Fibroblast of lung (primary cell): ENCODE measurements at regions not wholly inside any gene's neighbourhood (a gene's known extent, or its start where the extent isn't known, plus 50 kb on each side); places are given as distances from the start of the nearest gene placed in this dataset.

ENCODE experiments used
- DNase-seq, 2 donors: peaks; one replicate each; pipeline versions ENCODE4 v3.0.0 to v3.0.0-alpha.2; 2010; ENCODE audit warnings: low read depth in 2 of 2
- H2AFZ ChIP-seq: 2 replicates; pipeline ENCODE4 v1.5.1; 2012; ENCODE audit warnings: low read length, control low read depth, inconsistent platforms
- H3K27ac ChIP-seq: 2 replicates; pipeline ENCODE4 v1.5.1; 2011; ENCODE audit warnings: low read length, control low read depth; ENCODE audit not compliant: insufficient read depth
- H3K27me3 ChIP-seq: 2 replicates; pipeline ENCODE4 v1.5.1; 2011; ENCODE audit warnings: mild to moderate bottlenecking, low read length; ENCODE audit not compliant: control insufficient read depth, insufficient read depth
- H3K36me3 ChIP-seq: 2 replicates; pipeline ENCODE4 v1.5.1; 2011; ENCODE audit warnings: low read length; ENCODE audit not compliant: control insufficient read depth, insufficient read depth
- H3K4me1 ChIP-seq: 2 replicates; pipeline ENCODE4 v1.5.1; 2011; ENCODE audit warnings: low read length; ENCODE audit not compliant: control insufficient read depth, insufficient read depth; ENCODE audit errors: extremely low read depth
- H3K4me2 ChIP-seq: 2 replicates; pipeline ENCODE4 v1.5.1; 2011; ENCODE audit warnings: low read length, control low read depth; ENCODE audit not compliant: insufficient read depth; ENCODE audit errors: extremely low read depth
- H3K4me3 ChIP-seq, 4 experiments: fragments of 200-600 bp in 1 of 4; sonication (generic) in 1 of 4; replicated peaks in 1 of 4; 2 replicates each; pipeline ENCODE4 v1.5.1; 2011 to 2016; ENCODE audit warnings: low read length in 4 of 4, low read depth in 3 of 4, mild to moderate bottlenecking in 3 of 4, control low read depth in 2 of 4, inconsistent platforms in 1 of 4, mixed read lengths in 1 of 4; ENCODE audit not compliant: insufficient read depth in 1 of 4; ENCODE audit errors: control extremely low read depth in 1 of 4
- H3K79me2 ChIP-seq: 2 replicates; pipeline ENCODE4 v1.5.1; 2012; ENCODE audit warnings: mild to moderate bottlenecking, low read length, inconsistent platforms; ENCODE audit not compliant: control insufficient read depth, insufficient read depth
- H3K9ac ChIP-seq: 2 replicates; pipeline ENCODE4 v1.5.1; 2011; ENCODE audit warnings: mild to moderate bottlenecking, low read length, control low read depth; ENCODE audit not compliant: insufficient read depth
- H3K9me3 ChIP-seq: 2 replicates; pipeline ENCODE4 v1.5.1; 2012; ENCODE audit warnings: low read depth, low read length; ENCODE audit not compliant: control insufficient read depth, insufficient read depth
- H4K20me1 ChIP-seq: 2 replicates; pipeline ENCODE4 v1.5.1; 2011; ENCODE audit warnings: low read length; ENCODE audit not compliant: control insufficient read depth, insufficient read depth; ENCODE audit errors: extremely low read depth
- EZH2 ChIP-seq: IDR thresholded peaks from 2 replicates; pipeline ENCODE4 v1.5.1; 2012; ENCODE audit warnings: low read length, control low read depth, mild to moderate bottlenecking; ENCODE audit errors: missing control alignments
- TF ChIP-seq, protein P1 (sequence below), 2 donors: IDR thresholded peaks in 1 of 2; conservative IDR thresholded peaks in 1 of 2; 1 replicate in 1 of 2; 2 replicates in 1 of 2; pipeline ENCODE4 v1.5.1; 2011 to 2012; ENCODE audit warnings: low read length in 2 of 2, control low read depth in 1 of 2, inconsistent platforms in 1 of 2, low read depth in 1 of 2, mild to moderate bottlenecking in 1 of 2

DNA sequence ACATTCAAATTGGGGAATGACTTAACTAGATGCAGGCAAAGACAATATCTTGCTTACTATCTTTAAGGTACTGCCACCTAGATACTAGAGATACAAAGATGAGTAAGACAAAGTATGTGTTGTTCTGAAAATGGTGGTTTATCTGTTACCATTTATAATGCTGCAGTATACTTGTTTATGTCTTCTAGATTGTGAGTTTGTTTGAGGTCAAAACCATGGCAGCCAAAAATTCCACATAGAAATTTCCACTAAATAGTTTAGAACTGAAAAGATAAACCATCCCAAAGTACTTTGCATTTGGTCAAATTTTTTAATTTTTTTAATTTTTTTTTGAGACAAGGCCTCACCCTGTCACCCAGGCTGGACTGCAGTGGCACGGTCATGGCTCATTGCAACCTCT lies 150.8 kb downstream of the SOX4 start:
- Histone ChIP-seq H2AFZ (no peak overlapping the region), H3K27me3 (no peaks in the 10 kb centered on the region), H3K9me3 (no peaks in the 10 kb centered on the region), H3K9ac (no peak overlapping the region), H3K4me2 (no peak overlapping the region), H3K36me3 (no peaks in the 10 kb centered on the region), H3K4me3 (no peak overlapping the region), H3K27ac (no peak overlapping the region), H3K4me1 (peaks cover 3% of the 10 kb centered on the region), H4K20me1 (no peaks in the 10 kb centered on the region), H3K79me2 (no peaks in the 10 kb centered on the region)
- TF ChIP-seq, protein P1, sequence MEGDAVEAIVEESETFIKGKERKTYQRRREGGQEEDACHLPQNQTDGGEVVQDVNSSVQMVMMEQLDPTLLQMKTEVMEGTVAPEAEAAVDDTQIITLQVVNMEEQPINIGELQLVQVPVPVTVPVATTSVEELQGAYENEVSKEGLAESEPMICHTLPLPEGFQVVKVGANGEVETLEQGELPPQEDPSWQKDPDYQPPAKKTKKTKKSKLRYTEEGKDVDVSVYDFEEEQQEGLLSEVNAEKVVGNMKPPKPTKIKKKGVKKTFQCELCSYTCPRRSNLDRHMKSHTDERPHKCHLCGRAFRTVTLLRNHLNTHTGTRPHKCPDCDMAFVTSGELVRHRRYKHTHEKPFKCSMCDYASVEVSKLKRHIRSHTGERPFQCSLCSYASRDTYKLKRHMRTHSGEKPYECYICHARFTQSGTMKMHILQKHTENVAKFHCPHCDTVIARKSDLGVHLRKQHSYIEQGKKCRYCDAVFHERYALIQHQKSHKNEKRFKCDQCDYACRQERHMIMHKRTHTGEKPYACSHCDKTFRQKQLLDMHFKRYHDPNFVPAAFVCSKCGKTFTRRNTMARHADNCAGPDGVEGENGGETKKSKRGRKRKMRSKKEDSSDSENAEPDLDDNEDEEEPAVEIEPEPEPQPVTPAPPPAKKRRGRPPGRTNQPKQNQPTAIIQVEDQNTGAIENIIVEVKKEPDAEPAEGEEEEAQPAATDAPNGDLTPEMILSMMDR (conservative IDR thresholded peaks at IDR 0.05 in 1 of 2, IDR thresholded peaks at IDR 0.05 in 1 of 2; ENCODE audit: low read depth in 1 of 2, low read length in 2 of 2) = no peak
- no peak for TF ChIP-seq EZH2
- DNase-seq = no peak

DNA sequence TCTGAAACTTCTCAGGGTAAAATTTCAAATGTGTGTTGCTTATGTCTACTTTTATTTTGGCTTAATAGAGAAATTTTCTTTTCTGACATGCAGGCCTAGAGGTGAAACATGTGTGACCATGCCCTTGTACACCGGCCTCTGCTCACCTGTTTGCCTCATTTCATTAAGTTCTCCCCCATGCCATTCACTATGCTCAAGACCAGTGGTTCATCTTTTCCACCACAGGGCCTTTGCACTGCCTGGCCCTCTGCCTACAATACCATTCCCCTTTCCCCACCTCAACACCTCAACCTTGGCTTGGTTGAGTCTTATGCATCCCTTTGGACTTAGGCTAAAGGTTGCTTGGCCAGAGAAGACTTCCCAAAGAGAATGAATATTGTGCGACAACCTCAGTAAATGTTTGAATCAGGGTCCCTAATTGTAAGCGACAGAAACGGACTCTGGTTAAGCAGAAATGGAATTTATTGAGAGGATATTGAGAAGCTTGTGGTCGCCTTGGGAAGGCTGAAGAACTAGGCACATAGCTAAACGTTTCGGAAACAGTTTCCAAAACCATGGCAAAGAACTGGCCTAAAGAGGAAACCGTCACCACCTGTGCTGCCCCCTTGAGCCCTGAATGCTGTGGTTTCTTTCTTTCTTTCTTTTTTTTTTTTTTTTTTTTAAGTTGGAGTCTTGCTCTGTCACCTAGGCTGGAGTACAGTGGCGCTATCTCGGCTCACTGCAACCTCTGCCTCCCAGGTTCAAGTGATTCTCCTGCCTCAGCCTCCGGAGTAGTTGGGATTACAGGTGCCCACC lies 152.2 kb downstream of the SOX4 start:
- Histone ChIP-seq H3K79me2 (no peaks in the 10 kb centered on the region), H2AFZ (no peak overlapping the region), H3K4me1 (peaks cover 3% of the 10 kb centered on the region), H3K9me3 (no peaks in the 10 kb centered on the region), H3K36me3 (no peaks in the 10 kb centered on the region), H3K4me3 (no peak overlapping the region), H3K4me2 (no peak overlapping the region), H3K27ac (no peak overlapping the region), H3K9ac (no peak overlapping the region), H3K27me3 (no peaks in the 10 kb centered on the region), H4K20me1 (no peaks in the 10 kb centered on the region)
- TF ChIP-seq EZH2 = no peak
- TF ChIP-seq, protein P1 (conservative IDR thresholded peaks at IDR 0.05 in 1 of 2, IDR thresholded peaks at IDR 0.05 in 1 of 2; ENCODE audit: low read depth in 1 of 2, low read length in 2 of 2) = no peak
- no peak for DNase-seq

DNA sequence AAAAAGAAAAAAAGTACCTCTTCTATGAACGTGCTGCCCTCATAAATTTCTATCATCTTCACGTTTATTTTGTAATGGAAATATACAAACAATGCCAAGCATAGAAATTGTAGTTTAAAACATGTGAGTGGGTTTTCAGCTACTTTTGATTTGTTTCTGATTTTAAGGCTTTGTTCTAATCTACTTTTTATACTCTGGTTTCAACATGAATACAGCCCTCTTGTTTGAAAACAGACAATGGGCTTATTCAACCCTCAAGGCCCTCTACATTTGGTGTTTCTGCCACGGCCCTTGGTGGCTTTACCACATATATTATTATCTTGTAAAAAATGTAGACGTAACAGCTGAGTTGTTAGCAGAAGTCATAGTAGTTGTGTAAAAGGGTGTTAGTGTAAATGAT lies 153.9 kb downstream of the SOX4 start:
- no peaks in the 10 kb centered on the region for H3K9me3 ChIP-seq
- no peak overlapping the region for H3K27ac ChIP-seq
- no peak overlapping the region for H3K4me3 ChIP-seq
- H3K27me3 ChIP-seq = no peaks in the 10 kb centered on the region
- H3K36me3 ChIP-seq = no peaks in the 10 kb centered on the region
- TF ChIP-seq EZH2 = no peak
- TF ChIP-seq, protein P1 (conservative IDR thresholded peaks at IDR 0.05 in 1 of 2, IDR thresholded peaks at IDR 0.05 in 1 of 2; ENCODE audit: low read depth in 1 of 2, low read length in 2 of 2) = no peak
- H3K9ac ChIP-seq = no peak overlapping the region
- no peak overlapping the region for H3K4me2 ChIP-seq
- peaks cover 2% of the 10 kb centered on the region for H3K4me1 ChIP-seq
- DNase-seq = no peak
- no peaks in the 10 kb centered on the region for H4K20me1 ChIP-seq
- no peaks in the 10 kb centered on the region for H3K79me2 ChIP-seq
- H2AFZ ChIP-seq = no peak overlapping the region
